Fibroblast of gingiva (primary cell): ENCODE measurements at regions not wholly inside any gene's neighbourhood (a gene's known extent, or its start where the extent isn't known, plus 50 kb on each side); places are given as distances from the start of the nearest gene placed in this dataset.

Experiments
- DNase-seq: peaks from one replicate; pipeline ENCODE4 v3.0.0-alpha.2; 2011; ENCODE audit warnings: low read depth

GRCh38 chr3:83302091-83302490, 1540.6 kb upstream of the GBE1 start:
- DNase-seq: no peak

DNA sequence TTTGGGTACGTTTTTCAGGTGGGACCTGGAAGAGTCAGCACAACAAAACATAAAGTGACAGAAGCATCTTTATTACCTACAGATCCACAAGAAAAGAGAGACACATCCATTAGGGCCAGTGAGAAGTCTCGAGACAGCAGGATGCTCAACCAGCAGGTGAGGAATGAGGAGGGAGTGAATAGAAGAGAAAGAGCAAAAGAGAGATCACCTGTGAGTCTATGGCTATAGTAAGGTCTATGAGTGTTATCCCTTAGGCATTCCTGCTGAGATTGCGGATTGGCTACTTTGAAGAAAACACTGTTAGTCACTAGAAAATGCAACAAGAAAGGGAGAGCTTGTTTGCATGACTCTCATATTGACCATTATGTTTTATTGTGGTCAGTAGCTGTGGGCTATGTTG, 1556.2 kb upstream of the GBE1 start:
- no peak for DNase-seq

DNA sequence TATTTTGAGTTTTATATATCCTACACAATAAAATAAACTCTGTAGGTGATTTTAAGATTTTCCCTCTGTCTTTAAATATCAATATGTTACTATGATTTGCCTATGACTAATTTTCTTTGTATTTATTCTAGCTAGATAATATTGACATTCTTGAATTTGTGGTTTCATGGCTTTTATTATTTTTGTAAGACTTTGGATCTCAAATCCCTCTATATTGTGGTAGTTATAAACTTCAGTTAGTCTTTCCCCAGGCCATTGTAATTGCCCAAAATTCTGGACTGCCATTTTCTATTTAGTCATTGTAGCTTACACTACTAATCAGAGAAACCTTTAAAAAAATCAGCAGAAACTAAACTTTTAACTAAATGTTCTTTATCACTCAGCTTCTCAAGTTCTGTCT, 1559.3 kb upstream of the GBE1 start:
- DNase-seq: no peak

GRCh38 chr3:83321457-83321856, 1560.0 kb upstream of the GBE1 start:
- no peak for DNase-seq

- DNase-seq: no peak
Measured at GRCh38 chr3:83321891-83322290, 1560.4 kb upstream of the GBE1 start.

GRCh38 chr3:83354205-83354604, 1592.8 kb upstream of the GBE1 start:
- no peak for DNase-seq

GRCh38 chr3:83393276-83393675, 1565.5 kb upstream of the CADM2 start:
- no peak for DNase-seq

- no peak for DNase-seq
Measured at GRCh38 chr3:83403927-83404326, 1554.9 kb upstream of the CADM2 start.

DNA sequence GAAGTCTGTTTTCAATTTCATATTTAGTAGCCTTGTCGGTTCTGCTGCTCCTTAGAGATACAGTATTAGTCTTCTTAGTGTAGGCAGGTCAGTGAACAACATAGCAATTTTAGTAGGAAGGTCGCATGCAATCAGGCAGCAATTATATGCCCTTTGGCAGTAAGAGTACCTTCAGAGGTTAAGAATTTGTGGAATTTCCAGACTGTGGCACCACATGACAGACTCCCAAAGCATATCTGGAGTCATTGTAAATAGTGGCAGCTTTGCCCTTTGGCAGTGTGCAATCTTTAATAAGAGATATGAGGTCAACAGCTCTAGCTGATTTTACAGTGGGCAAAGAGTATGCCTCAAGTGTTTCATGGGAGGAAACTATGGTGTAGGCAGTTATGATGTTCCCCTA, 1532.5 kb upstream of the CADM2 start:
- no peak for DNase-seq

- DNase-seq: peak; percentile 28
Measured at GRCh38 chr3:83434880-83435587, 1523.8 kb upstream of the CADM2 start.

- DNase-seq: peak; percentile 68
Measured at GRCh38 chr3:83438188-83438587, 1520.6 kb upstream of the CADM2 start.

DNA sequence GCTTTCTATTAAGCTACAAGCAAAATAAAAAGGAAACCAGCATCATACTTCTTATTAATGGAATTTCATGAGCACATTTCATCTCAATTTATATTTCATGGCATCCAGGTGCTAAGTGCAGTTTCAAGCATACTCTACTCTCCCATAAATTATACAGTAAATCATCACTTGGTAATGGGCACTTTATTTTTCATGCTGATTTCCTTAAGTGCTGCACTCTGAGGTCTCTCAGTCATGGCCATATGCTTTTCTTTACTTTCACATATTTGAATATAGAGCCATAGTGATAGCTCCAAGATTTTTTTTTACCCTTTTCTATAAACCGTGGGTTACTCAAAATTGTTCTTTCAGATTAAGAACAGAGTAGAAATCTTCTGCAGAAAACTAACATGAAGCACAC, 1505.7 kb upstream of the CADM2 start:
- no peak for DNase-seq

- DNase-seq: peak; percentile 9
Measured at GRCh38 chr3:83454353-83454752, 1504.4 kb upstream of the CADM2 start.

DNA sequence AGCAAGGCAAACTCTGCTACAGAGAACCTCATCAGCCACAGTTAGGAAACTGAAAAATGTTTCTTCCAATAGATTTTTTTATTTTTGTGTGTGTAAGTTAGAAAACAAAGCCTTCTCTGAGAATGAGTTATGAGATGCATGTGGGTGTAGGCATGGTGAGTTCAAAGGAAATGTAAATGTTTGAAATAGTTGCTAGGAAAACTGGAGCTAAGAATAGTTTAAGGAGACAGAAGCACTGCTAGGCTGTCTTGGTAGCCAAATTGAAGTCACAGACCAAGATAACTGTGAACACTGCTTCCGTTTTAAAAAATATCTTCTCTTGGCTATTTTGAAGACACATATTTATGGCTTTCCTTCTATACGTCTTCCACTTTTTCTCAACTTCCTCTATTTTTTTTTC, 1501.2 kb upstream of the CADM2 start:
- no peak for DNase-seq

GRCh38 chr3:83460052-83460451, 1498.7 kb upstream of the CADM2 start:
- no peak for DNase-seq

DNA sequence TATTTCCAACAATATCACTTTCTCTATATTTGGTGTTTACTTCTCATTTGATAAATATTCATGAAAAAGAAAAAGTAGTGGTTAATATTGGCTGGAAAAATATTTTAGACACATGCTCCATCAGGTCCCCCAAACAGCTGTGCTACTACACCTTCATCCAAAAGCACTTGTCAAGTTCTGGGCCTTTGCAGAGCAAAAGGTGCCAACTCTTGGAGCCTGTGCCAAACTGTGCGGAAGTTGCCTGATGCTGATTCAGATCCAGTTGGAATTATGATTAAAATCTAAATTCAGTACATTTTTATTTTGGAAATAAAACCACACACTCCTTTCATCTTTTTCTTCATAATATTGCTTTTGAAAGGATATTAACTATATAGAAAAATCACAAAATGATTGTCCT, 1497.4 kb upstream of the CADM2 start:
- no peak for DNase-seq

- no peak for DNase-seq
Measured at GRCh38 chr3:83477563-83477962, 1481.2 kb upstream of the CADM2 start.

- no peak for DNase-seq
Measured at GRCh38 chr3:83482402-83483070, 1476.3 kb upstream of the CADM2 start.

GRCh38 chr3:83496462-83496861, 1462.3 kb upstream of the CADM2 start:
- DNase-seq: no peak

GRCh38 chr3:83498361-83499016, 1460.3 kb upstream of the CADM2 start:
- DNase-seq: no peak

DNA sequence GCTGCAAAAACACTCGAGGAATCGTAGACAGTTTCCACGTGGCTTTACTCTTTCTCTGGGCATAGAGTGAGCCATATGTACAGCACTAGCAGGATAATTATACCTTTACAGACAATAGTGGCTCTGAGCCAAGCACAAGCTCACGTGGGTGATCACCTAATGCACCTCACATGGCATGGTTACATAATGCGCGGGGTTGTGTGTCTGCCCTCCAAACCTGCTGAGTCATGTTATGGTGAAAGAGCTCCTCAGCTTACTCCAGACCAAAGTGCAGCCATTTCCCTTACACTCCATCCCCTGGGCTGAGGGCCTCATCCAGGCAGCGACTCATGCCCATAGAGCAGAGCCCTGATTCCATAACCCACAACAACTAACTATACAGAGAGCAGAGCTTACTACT, 1458.4 kb upstream of the CADM2 start:
- no peak for DNase-seq

DNA sequence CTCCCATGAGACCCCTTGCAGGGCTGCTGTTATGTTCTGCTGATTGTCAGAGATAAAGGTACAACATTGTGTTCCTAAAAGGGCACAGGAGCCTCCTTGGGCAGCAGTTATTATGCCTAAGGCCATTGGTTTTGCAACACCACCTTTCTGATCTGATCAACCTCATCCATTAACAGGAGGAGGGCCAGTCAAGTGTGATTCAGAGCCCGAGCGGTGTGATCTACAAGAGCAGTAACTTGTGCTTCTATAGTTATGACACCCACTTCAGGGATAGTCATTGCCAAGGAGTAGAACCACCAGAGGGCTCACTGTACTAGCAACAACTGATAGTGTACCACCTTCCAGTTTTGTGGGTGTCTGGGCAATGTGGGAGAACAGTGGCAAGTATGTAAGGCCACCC, 1457.9 kb upstream of the CADM2 start:
- no peak for DNase-seq

- DNase-seq: no peak
Measured at GRCh38 chr3:83513051-83513450, 1445.7 kb upstream of the CADM2 start.
